ENCODE measurements at regions not wholly inside any gene's neighbourhood (a gene's known extent, or its start where the extent isn't known, plus 50 kb on each side); places are given as distances from the start of the nearest gene placed in this dataset.

DNA sequence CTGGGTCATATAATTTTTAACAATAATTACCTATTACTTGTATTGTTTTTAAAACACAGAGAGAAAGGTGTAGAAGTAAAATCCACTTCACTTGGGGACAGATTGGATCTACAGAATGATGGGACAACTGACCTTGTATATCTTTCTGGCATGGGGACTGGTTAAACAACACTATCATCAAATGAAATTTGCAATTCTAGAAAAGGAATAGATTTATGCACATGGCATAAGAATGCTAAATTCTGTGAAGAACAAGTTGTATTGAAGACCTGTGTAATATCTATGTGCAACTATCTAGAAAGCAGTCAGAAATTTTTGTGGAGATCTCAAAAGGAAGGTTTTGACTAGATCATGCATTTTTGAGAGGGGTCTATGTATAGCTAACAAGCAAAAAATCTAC is 106.3 kb upstream of the BMP5 start:
- H3K9me3 ChIP-seq (replicated peaks; ENCODE audit: control insufficient read depth, low read depth, low read length), result no peaks in the 10 kb centered on the region
- no peak overlapping the region for H3K27ac ChIP-seq (ENCODE audit: low read length)
- no peaks in the 10 kb centered on the region for H3K27me3 ChIP-seq (ENCODE audit: control insufficient read depth, insufficient read depth, low read length)
- no peak overlapping the region for H3K4me3 ChIP-seq (ENCODE audit: low read length)
- no peaks in the 10 kb centered on the region for H3K36me3 ChIP-seq (ENCODE audit: control insufficient read depth, insufficient read depth, low read length)
- DNase-seq, result no peak
- H3K4me1 ChIP-seq (ENCODE audit: control insufficient read depth, insufficient read depth, low read length), result peaks cover 2% of the 10 kb centered on the region

DNA sequence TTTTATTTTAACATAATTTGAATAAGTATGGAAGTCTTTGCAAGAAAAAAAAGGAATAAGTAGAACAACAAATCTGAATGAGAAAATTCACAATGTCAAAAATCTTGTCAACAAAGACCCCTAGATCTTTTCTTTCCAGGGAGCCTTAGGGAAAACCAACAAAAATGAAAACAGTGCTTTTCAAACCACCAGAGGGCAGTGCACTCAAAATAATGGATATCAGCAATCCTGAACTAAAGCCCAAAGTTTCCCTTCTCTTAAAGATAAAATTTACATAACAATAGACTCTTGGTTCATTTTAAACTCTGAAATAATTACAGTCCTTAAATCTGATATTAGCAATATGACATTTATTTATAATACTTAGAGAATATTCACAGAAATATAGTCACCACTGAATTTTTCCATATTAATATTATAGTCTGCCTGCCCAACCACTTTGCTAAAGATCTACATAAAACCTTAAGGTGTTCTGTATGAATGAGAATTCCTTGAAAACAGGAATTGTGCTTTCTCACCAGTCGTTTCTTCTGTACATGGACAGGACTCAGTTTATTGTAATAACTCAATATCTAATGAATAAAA is 105.3 kb upstream of the BMP5 start:
- Histone ChIP-seq H3K9me3 (replicated peaks; ENCODE audit: control insufficient read depth, low read depth, low read length) (no peaks in the 10 kb centered on the region), H3K27ac (ENCODE audit: low read length) (no peak overlapping the region), H3K4me3 (ENCODE audit: low read length) (no peak overlapping the region), H3K4me1 (ENCODE audit: control insufficient read depth, insufficient read depth, low read length) (peaks cover 2% of the 10 kb centered on the region), H3K36me3 (ENCODE audit: control insufficient read depth, insufficient read depth, low read length) (no peaks in the 10 kb centered on the region), H3K27me3 (ENCODE audit: control insufficient read depth, insufficient read depth, low read length) (no peaks in the 10 kb centered on the region)
- WGBS (ENCODE audit: insufficient coverage), result no CpG with 5 or more reads among the region's 1 CpG
- DNase-seq, result peak; percentile 71

- no peaks in the 10 kb centered on the region for H3K27me3 ChIP-seq (ENCODE audit: control insufficient read depth, insufficient read depth, low read length)
- peaks cover 2% of the 10 kb centered on the region for H3K4me1 ChIP-seq (ENCODE audit: control insufficient read depth, insufficient read depth, low read length)
- H3K9me3 ChIP-seq (replicated peaks; ENCODE audit: control insufficient read depth, low read depth, low read length), result no peaks in the 10 kb centered on the region
- no peak for DNase-seq
- no peak overlapping the region for H3K4me3 ChIP-seq (ENCODE audit: low read length)
- H3K27ac ChIP-seq (ENCODE audit: low read length), result no peak overlapping the region
- no peaks in the 10 kb centered on the region for H3K36me3 ChIP-seq (ENCODE audit: control insufficient read depth, insufficient read depth, low read length)
These were observed 104.1 kb upstream of the BMP5 start for GRCh38 chr6:55979526-55979925.

DNA sequence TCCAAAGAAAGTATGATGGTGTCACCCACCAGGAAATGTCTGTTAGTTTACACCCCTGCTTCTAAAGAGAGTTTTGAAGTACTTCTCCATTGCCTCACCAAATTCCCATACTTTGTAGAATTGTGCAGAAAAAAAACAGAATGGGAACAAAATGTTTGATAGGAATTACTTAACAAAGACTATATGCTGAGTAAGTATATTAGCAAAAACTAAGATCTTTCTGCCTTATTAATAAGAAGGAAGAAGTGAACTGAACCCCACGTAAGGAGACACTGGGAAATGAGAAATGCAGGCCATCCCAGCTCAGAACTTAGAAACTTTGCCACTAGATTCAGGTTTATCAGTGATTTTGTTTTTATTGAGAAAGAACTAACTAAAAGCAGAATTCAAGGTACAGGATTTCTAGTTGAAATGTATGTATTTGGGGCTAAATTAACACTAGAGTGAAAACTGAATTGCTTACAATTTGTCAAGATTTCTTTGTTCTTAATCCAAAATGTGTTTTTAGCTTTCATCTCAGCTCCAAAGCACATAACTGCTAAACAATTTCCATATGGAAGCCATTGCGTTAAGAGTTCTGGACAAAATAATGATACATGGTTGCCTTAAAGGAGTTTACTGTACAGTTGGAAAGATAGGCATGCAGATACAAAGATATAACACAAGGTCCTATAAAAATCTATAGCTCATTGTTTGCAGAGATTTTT is 102.7 kb upstream of the BMP5 start:
- no peaks in the 10 kb centered on the region for H3K9me3 ChIP-seq (replicated peaks; ENCODE audit: control insufficient read depth, low read depth, low read length)
- H3K27me3 ChIP-seq (ENCODE audit: control insufficient read depth, insufficient read depth, low read length), result no peaks in the 10 kb centered on the region
- H3K4me1 ChIP-seq (ENCODE audit: control insufficient read depth, insufficient read depth, low read length), result peaks cover 2% of the 10 kb centered on the region
- no peaks in the 10 kb centered on the region for H3K36me3 ChIP-seq (ENCODE audit: control insufficient read depth, insufficient read depth, low read length)
- no peak overlapping the region for H3K4me3 ChIP-seq (ENCODE audit: low read length)
- no peak overlapping the region for H3K27ac ChIP-seq (ENCODE audit: low read length)
- no peak for DNase-seq
- no CpG with 5 or more reads among the region's 2 CpGs for WGBS (ENCODE audit: insufficient coverage)

DNA sequence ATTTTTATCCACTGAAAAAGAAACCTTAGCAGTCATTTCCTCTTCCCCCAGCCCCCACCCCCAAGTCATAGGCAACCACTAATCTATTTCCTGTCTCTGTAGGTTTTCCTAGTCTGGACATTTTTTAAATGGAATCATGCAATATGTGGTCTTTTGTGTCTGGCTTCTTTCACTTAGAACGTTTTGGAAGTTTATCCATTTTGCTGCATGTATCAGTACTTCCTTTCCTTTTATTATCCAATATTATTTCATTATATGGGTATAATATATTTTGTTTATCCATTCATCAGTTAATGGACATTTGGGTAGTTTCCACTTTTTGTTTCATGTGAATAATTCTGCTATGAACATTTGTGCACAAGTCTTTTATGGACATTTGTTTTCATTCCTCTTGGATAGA is 99.3 kb upstream of the BMP5 start:
- Histone ChIP-seq H3K9me3 (replicated peaks; ENCODE audit: control insufficient read depth, low read depth, low read length) (no peaks in the 10 kb centered on the region), H3K27me3 (ENCODE audit: control insufficient read depth, insufficient read depth, low read length) (no peaks in the 10 kb centered on the region), H3K4me3 (ENCODE audit: low read length) (no peak overlapping the region), H3K36me3 (ENCODE audit: control insufficient read depth, insufficient read depth, low read length) (no peaks in the 10 kb centered on the region), H3K4me1 (ENCODE audit: control insufficient read depth, insufficient read depth, low read length) (no peaks in the 10 kb centered on the region), H3K27ac (ENCODE audit: low read length) (no peak overlapping the region)
- DNase-seq, result no peak
- no CpG with 5 or more reads among the region's 1 CpG for WGBS (ENCODE audit: insufficient coverage)

DNA sequence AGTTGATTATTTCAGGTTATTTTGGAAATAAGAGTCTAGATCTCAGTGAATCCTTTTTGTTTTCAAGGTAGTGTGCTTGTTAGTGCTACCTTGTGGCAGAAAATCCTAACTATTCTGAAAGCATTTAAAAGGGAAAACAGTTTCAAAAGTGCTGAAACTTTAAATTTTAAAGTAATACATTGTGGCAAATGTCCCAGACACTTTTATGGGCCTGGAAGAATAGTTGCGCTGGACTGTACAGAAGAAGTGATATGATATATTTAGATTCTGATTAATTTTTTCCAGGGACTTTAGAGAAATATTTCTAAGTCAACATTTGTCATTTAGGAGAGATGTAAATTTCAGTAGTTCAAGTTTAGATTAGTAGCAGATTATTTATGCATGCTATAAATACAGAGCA is 96.7 kb upstream of the BMP5 start:
- Histone ChIP-seq H3K36me3 (ENCODE audit: control insufficient read depth, insufficient read depth, low read length) (no peaks in the 10 kb centered on the region), H3K4me3 (ENCODE audit: low read length) (no peak overlapping the region), H3K4me1 (ENCODE audit: control insufficient read depth, insufficient read depth, low read length) (no peaks in the 10 kb centered on the region), H3K27me3 (ENCODE audit: control insufficient read depth, insufficient read depth, low read length) (no peaks in the 10 kb centered on the region), H3K9me3 (replicated peaks; ENCODE audit: control insufficient read depth, low read depth, low read length) (no peaks in the 10 kb centered on the region), H3K27ac (ENCODE audit: low read length) (no peak overlapping the region)
- DNase-seq, result peak; percentile 78
- WGBS (ENCODE audit: insufficient coverage), result no CpG with 5 or more reads among the region's 1 CpG

DNA sequence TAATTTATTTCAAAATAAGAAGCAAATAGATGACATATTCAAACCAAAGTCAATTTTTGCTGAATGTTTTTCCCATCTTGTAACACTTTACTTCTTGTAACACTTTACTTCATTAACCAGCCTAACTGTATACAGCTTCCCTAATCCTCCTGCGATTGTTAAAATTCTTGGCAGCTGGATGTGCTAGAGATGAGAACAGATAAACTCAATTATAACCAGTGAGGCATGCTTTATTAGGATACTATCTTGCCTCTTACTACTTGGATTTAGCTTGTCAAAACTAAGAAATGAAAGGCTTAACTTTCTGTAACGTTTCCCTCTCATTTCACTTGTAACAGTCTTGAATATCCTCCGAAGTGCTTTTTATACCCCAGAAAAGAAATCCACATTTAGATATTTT is 94.1 kb upstream of the BMP5 start:
- Histone ChIP-seq H3K27me3 (ENCODE audit: control insufficient read depth, insufficient read depth, low read length) (no peaks in the 10 kb centered on the region), H3K27ac (ENCODE audit: low read length) (no peak overlapping the region), H3K4me3 (ENCODE audit: low read length) (no peak overlapping the region), H3K9me3 (replicated peaks; ENCODE audit: control insufficient read depth, low read depth, low read length) (no peaks in the 10 kb centered on the region), H3K36me3 (ENCODE audit: control insufficient read depth, insufficient read depth, low read length) (no peaks in the 10 kb centered on the region), H3K4me1 (ENCODE audit: control insufficient read depth, insufficient read depth, low read length) (no peaks in the 10 kb centered on the region)
- WGBS (ENCODE audit: insufficient coverage), result no CpG with 5 or more reads among the region's 3 CpGs
- peak; percentile 22 for DNase-seq

DNA sequence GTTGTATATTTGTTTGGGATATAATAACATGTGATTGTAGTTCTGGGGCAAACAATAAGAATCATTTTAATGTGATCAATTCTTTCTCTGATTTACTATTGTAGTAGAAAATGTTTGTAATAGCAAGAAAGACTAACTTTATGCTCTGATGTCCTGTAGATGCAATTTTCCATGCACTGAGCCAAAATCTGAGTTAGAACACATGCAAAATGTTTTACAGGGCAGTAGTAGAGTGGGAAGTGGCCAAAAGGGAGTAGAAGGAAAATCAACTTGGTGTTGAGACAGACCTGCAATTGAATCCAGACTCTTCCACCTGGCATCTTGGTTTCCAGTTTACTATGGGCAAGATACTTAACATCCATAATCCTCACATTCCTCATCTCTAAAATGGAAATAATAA is 93.5 kb upstream of the BMP5 start:
- DNase-seq, result peak; percentile 94
- Histone ChIP-seq H3K4me3 (ENCODE audit: low read length) (no peak overlapping the region), H3K36me3 (ENCODE audit: control insufficient read depth, insufficient read depth, low read length) (no peaks in the 10 kb centered on the region), H3K9me3 (replicated peaks; ENCODE audit: control insufficient read depth, low read depth, low read length) (no peaks in the 10 kb centered on the region), H3K4me1 (ENCODE audit: control insufficient read depth, insufficient read depth, low read length) (no peaks in the 10 kb centered on the region), H3K27ac (ENCODE audit: low read length) (no peak overlapping the region), H3K27me3 (ENCODE audit: control insufficient read depth, insufficient read depth, low read length) (no peaks in the 10 kb centered on the region)

DNA sequence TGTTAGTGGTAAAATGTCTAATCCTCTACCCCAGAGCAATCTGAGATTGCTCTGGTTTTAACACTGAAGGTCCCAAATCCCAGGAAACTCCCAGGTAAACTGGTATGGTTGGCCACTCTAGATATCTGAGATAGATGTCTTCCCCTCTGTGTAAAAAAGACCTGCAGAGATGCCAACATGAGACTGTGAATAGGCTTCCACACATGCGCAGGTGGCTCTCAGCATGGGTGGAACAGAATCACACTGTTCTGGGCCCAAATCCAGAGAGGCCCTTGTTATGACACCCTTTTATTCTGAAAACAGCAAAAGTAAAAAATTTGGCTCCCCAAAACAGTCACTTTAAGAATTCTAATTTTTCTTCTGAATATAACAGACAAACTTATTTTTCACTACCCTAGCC is 88.7 kb upstream of the BMP5 start:
- Histone ChIP-seq H3K36me3 (ENCODE audit: control insufficient read depth, insufficient read depth, low read length) (no peaks in the 10 kb centered on the region), H3K9me3 (replicated peaks; ENCODE audit: control insufficient read depth, low read depth, low read length) (no peaks in the 10 kb centered on the region), H3K4me1 (ENCODE audit: control insufficient read depth, insufficient read depth, low read length) (no peaks in the 10 kb centered on the region), H3K27me3 (ENCODE audit: control insufficient read depth, insufficient read depth, low read length) (no peaks in the 10 kb centered on the region), H3K4me3 (ENCODE audit: low read length) (no peak overlapping the region), H3K27ac (ENCODE audit: low read length) (no peak overlapping the region)
- WGBS (ENCODE audit: insufficient coverage), result 60% methylated on average over 1 of the region's 1 CpG
- DNase-seq, result no peak

DNA sequence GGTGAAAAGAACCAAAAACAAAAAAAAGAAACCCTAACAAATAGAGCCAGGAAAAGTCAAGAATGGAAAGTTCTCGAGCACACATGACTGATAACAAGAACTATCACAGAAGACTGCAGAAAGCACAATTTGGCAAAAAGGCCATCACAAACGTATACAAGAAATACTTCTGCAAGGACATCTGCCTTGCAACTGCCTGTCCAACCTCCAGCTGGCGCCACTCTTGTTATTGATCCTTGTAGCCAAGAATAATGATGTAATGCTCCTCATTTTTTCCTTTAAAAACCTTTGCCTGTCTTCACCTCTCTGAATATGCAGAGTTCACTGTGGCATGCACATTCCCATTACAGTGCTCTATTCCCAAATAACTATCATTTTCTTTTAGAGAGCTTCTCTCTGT is 87.9 kb upstream of the BMP5 start:
- Histone ChIP-seq H3K36me3 (ENCODE audit: control insufficient read depth, insufficient read depth, low read length) (no peaks in the 10 kb centered on the region), H3K27ac (ENCODE audit: low read length) (no peak overlapping the region), H3K9me3 (replicated peaks; ENCODE audit: control insufficient read depth, low read depth, low read length) (no peaks in the 10 kb centered on the region), H3K27me3 (ENCODE audit: control insufficient read depth, insufficient read depth, low read length) (no peaks in the 10 kb centered on the region), H3K4me1 (ENCODE audit: control insufficient read depth, insufficient read depth, low read length) (no peaks in the 10 kb centered on the region), H3K4me3 (ENCODE audit: low read length) (no peak overlapping the region)
- DNase-seq, result peak; percentile 81
- 48% methylated on average over 3 of the region's 3 CpGs for WGBS (ENCODE audit: insufficient coverage)

DNA sequence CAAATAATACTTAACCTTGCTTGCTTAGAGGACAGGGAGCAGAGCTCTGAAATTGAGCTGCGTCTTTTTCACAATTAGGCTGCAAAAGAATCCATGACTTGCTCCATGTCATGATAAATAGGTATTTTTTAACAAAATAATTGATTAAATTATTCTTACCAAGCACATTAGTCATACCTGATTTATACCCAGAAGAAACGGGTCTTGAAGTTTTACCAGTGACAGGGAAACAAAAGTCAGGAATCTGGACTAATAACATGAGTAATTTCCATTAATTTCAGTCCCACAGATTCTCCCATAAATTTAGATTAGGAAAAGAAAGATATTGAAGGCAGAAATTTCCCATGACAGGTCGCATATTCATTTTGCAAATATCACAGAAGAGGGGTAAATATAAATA is 85.0 kb upstream of the BMP5 start:
- no peaks in the 10 kb centered on the region for H3K9me3 ChIP-seq (replicated peaks; ENCODE audit: control insufficient read depth, low read depth, low read length)
- H3K27me3 ChIP-seq (ENCODE audit: control insufficient read depth, insufficient read depth, low read length), result no peaks in the 10 kb centered on the region
- no peaks in the 10 kb centered on the region for H3K4me1 ChIP-seq (ENCODE audit: control insufficient read depth, insufficient read depth, low read length)
- no peaks in the 10 kb centered on the region for H3K36me3 ChIP-seq (ENCODE audit: control insufficient read depth, insufficient read depth, low read length)
- WGBS (ENCODE audit: insufficient coverage), result no CpG with 5 or more reads among the region's 3 CpGs
- H3K27ac ChIP-seq (ENCODE audit: low read length), result no peak overlapping the region
- no peak for DNase-seq
- no peak overlapping the region for H3K4me3 ChIP-seq (ENCODE audit: low read length)

Measured in muscle of leg (tissue), 3 donors.